Left ventricle myocardium inferior (tissue), 1 donor: ENCODE measurements at regions not wholly inside any gene's neighbourhood (a gene's known extent, or its start where the extent isn't known, plus 50 kb on each side); places are given as distances from the start of the nearest gene placed in this dataset.
A peak's percentile ranks its signal among the peaks of the same experiment; 100 is the strongest.

Experiments
- DNase-seq: peaks from one replicate; pipeline ENCODE4 v3.0.0-alpha.2; 2020
- H3K27ac ChIP-seq: fragments of 200-600 bp; replicated peaks from 2 replicates; pipeline ENCODE4 v1.8.0; 2021
- H3K27me3 ChIP-seq: fragments of 200-600 bp; 2 replicates; pipeline ENCODE4 v1.8.0; 2021; ENCODE audit warnings: low read depth
- H3K36me3 ChIP-seq: fragments of 200-600 bp; 2 replicates; pipeline ENCODE4 v1.8.0; 2021
- H3K4me1 ChIP-seq: fragments of 200-600 bp; 2 replicates; pipeline ENCODE4 v1.8.0; 2021
- H3K4me3 ChIP-seq: fragments of 200-600 bp; 2 replicates; pipeline ENCODE4 v1.8.0; 2021; ENCODE audit warnings: mild to moderate bottlenecking, moderate library complexity
- H3K9me3 ChIP-seq: fragments of 200-600 bp; replicated peaks from 2 replicates; pipeline ENCODE4 v1.8.0; 2021
- intact Hi-C: fragments of 100-400 bp; cut with micrococcal nuclease; formaldehyde crosslinking; loops from one replicate; pipeline ENCODE4 v1.11.0; 2022
- TF ChIP-seq, protein P1 (sequence below): fragments of 200-600 bp; IDR thresholded peaks from 2 replicates; pipeline ENCODE4 v1.8.0; 2021; ENCODE audit warnings: antibody characterized with exemption, mild to moderate bottlenecking, borderline replicate concordance
- donor health status: DM: no; HTN: yes; CAD: no; lungs with severe emphysema.

DNA sequence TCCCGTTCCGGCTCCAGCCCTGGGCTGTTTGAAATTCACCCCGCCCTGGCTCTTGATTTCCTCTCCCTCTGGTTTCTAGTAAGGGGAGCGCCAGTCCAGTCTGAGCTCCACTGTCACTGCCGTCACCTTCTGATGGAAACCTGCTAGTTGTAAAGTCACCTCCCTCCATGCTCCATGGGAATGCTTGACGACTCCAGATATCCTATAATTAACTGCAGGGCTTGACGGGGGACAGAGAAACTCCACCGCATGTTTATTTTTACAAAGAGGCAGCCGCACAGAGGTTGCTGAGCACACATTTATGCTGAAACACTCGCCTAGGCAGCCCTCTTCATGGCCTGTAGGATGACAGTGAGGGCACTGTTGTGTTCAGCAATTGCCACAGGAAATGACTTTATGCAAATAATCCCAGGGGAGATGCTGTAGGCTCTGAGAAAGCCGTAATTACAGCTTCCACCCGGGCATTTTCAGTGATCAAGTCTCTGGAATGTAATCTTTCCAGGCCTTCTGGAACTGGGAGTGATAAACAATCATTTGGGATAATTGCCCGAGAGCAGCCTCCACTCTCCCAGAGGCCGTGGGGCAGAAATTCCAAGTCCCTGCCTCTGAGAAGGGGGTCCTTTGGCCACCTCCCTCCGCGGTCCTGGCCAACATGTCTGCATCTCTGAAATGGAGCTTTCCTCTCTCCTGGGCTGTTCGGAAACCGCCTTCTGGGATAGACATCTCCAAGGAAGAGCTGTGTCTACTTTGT, 300.5 kb downstream of the KLF6 start:
- Histone ChIP-seq H3K9me3 (no peaks in the 10 kb centered on the region), H3K27ac (peak overlapping the region; percentile 69), H3K4me3 (no peak overlapping the region), H3K4me1 (peaks cover 35% of the 10 kb centered on the region), H3K27me3 (no peaks in the 10 kb centered on the region), H3K36me3 (no peaks in the 10 kb centered on the region)
- DNase-seq, result no peak
- intact Hi-C loops, result no loop called here
- TF ChIP-seq, protein P1, sequence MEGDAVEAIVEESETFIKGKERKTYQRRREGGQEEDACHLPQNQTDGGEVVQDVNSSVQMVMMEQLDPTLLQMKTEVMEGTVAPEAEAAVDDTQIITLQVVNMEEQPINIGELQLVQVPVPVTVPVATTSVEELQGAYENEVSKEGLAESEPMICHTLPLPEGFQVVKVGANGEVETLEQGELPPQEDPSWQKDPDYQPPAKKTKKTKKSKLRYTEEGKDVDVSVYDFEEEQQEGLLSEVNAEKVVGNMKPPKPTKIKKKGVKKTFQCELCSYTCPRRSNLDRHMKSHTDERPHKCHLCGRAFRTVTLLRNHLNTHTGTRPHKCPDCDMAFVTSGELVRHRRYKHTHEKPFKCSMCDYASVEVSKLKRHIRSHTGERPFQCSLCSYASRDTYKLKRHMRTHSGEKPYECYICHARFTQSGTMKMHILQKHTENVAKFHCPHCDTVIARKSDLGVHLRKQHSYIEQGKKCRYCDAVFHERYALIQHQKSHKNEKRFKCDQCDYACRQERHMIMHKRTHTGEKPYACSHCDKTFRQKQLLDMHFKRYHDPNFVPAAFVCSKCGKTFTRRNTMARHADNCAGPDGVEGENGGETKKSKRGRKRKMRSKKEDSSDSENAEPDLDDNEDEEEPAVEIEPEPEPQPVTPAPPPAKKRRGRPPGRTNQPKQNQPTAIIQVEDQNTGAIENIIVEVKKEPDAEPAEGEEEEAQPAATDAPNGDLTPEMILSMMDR, result peak; percentile 31

- no peak for DNase-seq
- no peaks in the 10 kb centered on the region for H3K27me3 ChIP-seq
- TF ChIP-seq, protein P1, result no peak
- H3K4me3 ChIP-seq, result peak overlapping the region; percentile 42
- H3K4me1 ChIP-seq, result peaks cover 35% of the 10 kb centered on the region
- no peaks in the 10 kb centered on the region for H3K9me3 ChIP-seq
- intact Hi-C loops, result no loop called here
- peak overlapping the region; percentile 53 for H3K27ac ChIP-seq
- H3K36me3 ChIP-seq, result no peaks in the 10 kb centered on the region
Observed at GRCh38 chr10:3482200-3482993, 302.6 kb downstream of the KLF6 start.

DNA sequence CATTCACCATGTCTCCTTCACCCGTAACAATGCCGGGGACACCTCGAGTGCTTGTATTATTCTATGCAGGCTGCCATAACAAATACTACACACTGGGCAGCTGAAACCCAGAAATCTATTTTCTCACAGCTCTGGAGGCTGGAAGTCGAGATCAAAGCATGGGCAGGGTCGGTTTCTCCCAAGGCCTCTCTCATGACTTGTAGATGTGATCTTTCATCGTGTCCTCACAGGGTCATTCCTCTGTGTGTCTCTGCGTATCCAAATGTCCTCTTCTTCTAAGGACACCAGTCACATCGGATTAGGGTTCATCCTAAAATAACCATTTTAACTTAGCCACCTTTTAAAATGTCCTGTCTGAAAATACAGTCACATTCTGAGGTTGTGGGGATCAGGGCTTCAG, 303.5 kb downstream of the KLF6 start:
- Histone ChIP-seq H3K4me1 (peaks cover 35% of the 10 kb centered on the region), H3K36me3 (no peaks in the 10 kb centered on the region), H3K27me3 (no peaks in the 10 kb centered on the region), H3K27ac (no peak overlapping the region), H3K9me3 (no peaks in the 10 kb centered on the region), H3K4me3 (no peak overlapping the region)
- no peak for DNase-seq
- intact Hi-C loops, result no loop called here
- TF ChIP-seq, protein P1, result no peak

GRCh38 chr10:3480990-3481315, 304.1 kb downstream of the KLF6 start:
- no peaks in the 10 kb centered on the region for H3K27me3 ChIP-seq
- no peaks in the 10 kb centered on the region for H3K36me3 ChIP-seq
- H3K4me1 ChIP-seq, result peaks cover 35% of the 10 kb centered on the region
- no peak overlapping the region for H3K27ac ChIP-seq
- no peak for DNase-seq
- TF ChIP-seq, protein P1, result no peak
- no peak overlapping the region for H3K4me3 ChIP-seq
- H3K9me3 ChIP-seq, result no peaks in the 10 kb centered on the region
- intact Hi-C loops, result no loop called here

- H3K4me1 ChIP-seq, result peaks cover 35% of the 10 kb centered on the region
- no peaks in the 10 kb centered on the region for H3K36me3 ChIP-seq
- H3K9me3 ChIP-seq, result no peaks in the 10 kb centered on the region
- intact Hi-C loops, result no loop called here
- H3K27ac ChIP-seq, result no peak overlapping the region
- DNase-seq, result no peak
- no peaks in the 10 kb centered on the region for H3K27me3 ChIP-seq
- no peak overlapping the region for H3K4me3 ChIP-seq
- TF ChIP-seq, protein P1, result no peak
Observed at GRCh38 chr10:3480281-3480989, 304.6 kb downstream of the KLF6 start.
